ENCODE measurements at regions not wholly inside any gene's neighbourhood (a gene's known extent, or its start where the extent isn't known, plus 50 kb on each side); places are given as distances from the start of the nearest gene placed in this dataset.
"Not testable (repeated sequence)": the region's sequence is repeated elsewhere in the genome, so short reads cannot be mapped to it uniquely, and the experiment has no call there.

DNA sequence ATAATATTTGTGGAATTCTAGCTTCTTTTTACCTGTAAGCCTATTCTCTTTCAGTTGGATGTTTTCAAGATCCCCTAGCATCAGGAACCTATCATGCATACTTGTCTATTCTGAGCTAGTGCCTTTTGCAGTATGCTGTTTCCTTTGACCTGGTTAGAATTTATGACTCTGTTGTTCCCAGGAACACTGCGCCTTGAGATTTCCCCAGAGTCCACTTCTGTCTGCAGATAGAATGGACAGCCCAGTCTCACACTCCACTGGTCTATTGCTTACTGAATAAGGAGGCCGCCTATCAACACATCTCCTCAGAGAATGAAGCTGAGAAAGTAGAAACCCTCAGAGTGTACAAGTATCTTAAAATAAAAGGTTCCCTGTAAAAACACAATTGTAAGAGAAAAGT, 465.1 kb upstream of the GALNTL6 start:
- intact Hi-C loops (cut with DNase I): no loop called here
- WGBS, 2 donors: 83 to 89% methylated on average over 2 of the region's 2 CpGs

DNA sequence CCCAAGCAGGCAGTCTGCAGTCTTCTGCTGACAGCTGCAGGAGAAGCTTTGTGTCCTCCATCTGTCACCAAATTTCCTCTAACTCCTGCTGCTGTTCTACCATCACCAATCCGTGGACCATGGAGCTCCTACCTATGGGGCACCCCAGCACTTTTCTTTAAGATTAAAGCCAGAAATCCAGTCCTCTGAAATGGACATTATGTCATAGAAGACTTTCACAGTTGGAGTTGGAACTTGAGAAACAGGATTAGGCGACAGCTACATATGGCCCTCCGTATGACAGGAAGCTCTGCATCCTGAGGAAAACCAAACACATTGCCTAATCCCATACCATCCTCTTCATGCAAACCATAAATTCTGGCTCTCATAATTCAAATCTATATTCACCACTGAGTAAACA, 470.6 kb upstream of the GALNTL6 start:
- H3K4me1 ChIP-seq: no peaks in the 10 kb centered on the region
- no peak overlapping the region for H3K4me3 ChIP-seq
- ATAC-seq: no peak
- H3K9me3 ChIP-seq: no peaks in the 10 kb centered on the region
- no peak overlapping the region for H3K27ac ChIP-seq
- intact Hi-C loops (cut with DNase I): no loop called here
- TF ChIP-seq POLR2A (IDR thresholded peaks at IDR 0.05): no peak
- TF ChIP-seq, protein P1, sequence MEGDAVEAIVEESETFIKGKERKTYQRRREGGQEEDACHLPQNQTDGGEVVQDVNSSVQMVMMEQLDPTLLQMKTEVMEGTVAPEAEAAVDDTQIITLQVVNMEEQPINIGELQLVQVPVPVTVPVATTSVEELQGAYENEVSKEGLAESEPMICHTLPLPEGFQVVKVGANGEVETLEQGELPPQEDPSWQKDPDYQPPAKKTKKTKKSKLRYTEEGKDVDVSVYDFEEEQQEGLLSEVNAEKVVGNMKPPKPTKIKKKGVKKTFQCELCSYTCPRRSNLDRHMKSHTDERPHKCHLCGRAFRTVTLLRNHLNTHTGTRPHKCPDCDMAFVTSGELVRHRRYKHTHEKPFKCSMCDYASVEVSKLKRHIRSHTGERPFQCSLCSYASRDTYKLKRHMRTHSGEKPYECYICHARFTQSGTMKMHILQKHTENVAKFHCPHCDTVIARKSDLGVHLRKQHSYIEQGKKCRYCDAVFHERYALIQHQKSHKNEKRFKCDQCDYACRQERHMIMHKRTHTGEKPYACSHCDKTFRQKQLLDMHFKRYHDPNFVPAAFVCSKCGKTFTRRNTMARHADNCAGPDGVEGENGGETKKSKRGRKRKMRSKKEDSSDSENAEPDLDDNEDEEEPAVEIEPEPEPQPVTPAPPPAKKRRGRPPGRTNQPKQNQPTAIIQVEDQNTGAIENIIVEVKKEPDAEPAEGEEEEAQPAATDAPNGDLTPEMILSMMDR (IDR thresholded peaks at IDR 0.05): no peak
- H3K27me3 ChIP-seq: no peaks in the 10 kb centered on the region
- DNase-seq: no peak
- 45 to 63% methylated on average over 3 of the region's 3 CpGs for WGBS, 2 donors
- H3K36me3 ChIP-seq (replicated peaks in 1 of 2; ENCODE audit: insufficient read depth in 1 of 2, low read depth in 2 of 2): no peaks in the 10 kb centered on the region

More for the DNA sequence above, 465.1 kb upstream of the GALNTL6 start:
- H3K36me3 ChIP-seq (replicated peaks in 1 of 2; ENCODE audit: insufficient read depth in 1 of 2, low read depth in 2 of 2): no peaks in the 10 kb centered on the region
- DNase-seq (no peak), ATAC-seq (no peak)
- no peak overlapping the region for H3K4me3 ChIP-seq
- no peaks in the 10 kb centered on the region for H3K4me1 ChIP-seq
- H3K9me3 ChIP-seq: no peaks in the 10 kb centered on the region
- TF ChIP-seq POLR2A (IDR thresholded peaks at IDR 0.05): no peak
- TF ChIP-seq, protein P1 (IDR thresholded peaks at IDR 0.05): no peak
- no peaks in the 10 kb centered on the region for H3K27me3 ChIP-seq
- no peak overlapping the region for H3K27ac ChIP-seq

DNA sequence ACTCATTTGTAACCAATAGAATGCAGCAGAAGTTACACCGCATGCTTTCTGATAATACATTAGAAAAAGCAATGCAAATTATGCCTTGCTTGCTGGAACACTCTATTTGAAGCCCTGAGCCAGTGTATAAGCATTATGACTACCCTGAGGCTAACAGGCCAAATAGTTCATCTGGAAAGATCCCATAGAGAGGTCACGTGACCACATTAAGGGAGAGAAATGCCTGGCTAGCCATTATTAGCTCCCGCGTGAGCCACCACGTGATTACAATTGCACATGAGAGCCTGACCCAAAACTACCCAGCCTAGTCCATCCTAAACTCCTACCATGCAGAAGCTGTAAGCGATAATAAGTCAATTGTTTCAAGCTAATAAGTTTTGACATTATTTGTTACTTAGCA, 472.9 kb upstream of the GALNTL6 start:
- intact Hi-C loops (cut with DNase I): no loop called here
- no peaks in the 10 kb centered on the region for H3K4me1 ChIP-seq
- H3K36me3 ChIP-seq (replicated peaks in 1 of 2; ENCODE audit: insufficient read depth in 1 of 2, low read depth in 2 of 2): no peaks in the 10 kb centered on the region
- no peak overlapping the region for H3K4me3 ChIP-seq
- no peaks in the 10 kb centered on the region for H3K9me3 ChIP-seq
- TF ChIP-seq, protein P1 (IDR thresholded peaks at IDR 0.05): no peak
- TF ChIP-seq POLR2A (IDR thresholded peaks at IDR 0.05): no peak
- ATAC-seq (no peak), DNase-seq (no peak)
- 89 to 97% methylated on average over 6 of the region's 6 CpGs for WGBS, 2 donors
- H3K27ac ChIP-seq: no peak overlapping the region
- H3K27me3 ChIP-seq: no peaks in the 10 kb centered on the region

DNA sequence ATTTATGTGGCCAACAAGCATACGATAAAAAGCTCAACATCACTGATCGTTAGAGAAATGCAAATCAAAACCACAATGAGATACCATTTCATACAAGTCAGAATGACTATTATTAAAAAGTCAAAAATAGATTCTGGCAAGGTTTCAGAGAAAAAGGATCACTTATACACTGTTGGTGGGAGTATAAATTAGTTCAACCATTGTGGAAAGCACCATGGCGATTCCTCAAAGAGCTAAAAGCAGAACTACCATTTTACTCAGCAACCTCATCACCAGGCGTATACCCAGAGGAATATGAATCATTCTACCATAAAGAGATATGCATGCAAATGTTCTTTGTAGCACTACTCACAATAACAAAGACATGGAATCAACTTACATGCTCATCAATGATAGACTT, 478.7 kb upstream of the GALNTL6 start:
- 60 to 74% methylated on average over 4 of the region's 4 CpGs for whole genome bisulfite sequencing, 2 donors
- ATAC-seq: no peak
- Histone ChIP-seq H3K27ac (no peak overlapping the region), H3K27me3 (no peaks in the 10 kb centered on the region), H3K4me3 (no peak overlapping the region), H3K9me3 (no peaks in the 10 kb centered on the region), H3K36me3 (replicated peaks in 1 of 2; ENCODE audit: insufficient read depth in 1 of 2, low read depth in 2 of 2) (no peaks in the 10 kb centered on the region), H3K4me1 (no peaks in the 10 kb centered on the region)
- intact Hi-C loops (cut with DNase I): no loop called here
- no peak for TF ChIP-seq POLR2A (IDR thresholded peaks at IDR 0.05)
- TF ChIP-seq, protein P1 (IDR thresholded peaks at IDR 0.05): no peak
- no peak for DNase-seq

DNA sequence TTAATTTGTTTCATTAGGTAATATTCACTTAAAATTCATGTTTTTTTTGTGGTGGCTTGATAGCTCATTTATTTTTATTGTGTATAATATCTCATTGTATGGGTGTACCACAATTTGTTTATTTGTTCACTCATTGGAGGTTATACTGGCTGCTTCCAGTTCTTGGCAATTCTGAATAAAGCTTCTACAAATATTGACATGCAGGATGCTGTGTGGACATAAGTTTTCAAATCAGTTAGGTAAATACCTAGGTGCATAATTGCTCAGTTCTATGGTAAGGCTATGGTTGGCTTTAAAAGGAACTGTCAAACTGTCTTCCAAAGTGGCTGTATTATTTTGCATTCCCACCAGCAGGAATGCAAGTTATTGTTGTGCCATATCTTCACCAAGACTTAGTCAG, 504.5 kb upstream of the GALNTL6 start:
- H3K4me3 ChIP-seq: no peak overlapping the region
- no peaks in the 10 kb centered on the region for H3K27me3 ChIP-seq
- TF ChIP-seq, protein P1 (IDR thresholded peaks at IDR 0.05): no peak
- TF ChIP-seq POLR2A (IDR thresholded peaks at IDR 0.05): no peak
- ATAC-seq (no peak), DNase-seq (no peak)
- no peaks in the 10 kb centered on the region for H3K36me3 ChIP-seq (replicated peaks in 1 of 2; ENCODE audit: insufficient read depth in 1 of 2, low read depth in 2 of 2)
- intact Hi-C loops (cut with DNase I): no loop called here
- no peaks in the 10 kb centered on the region for H3K4me1 ChIP-seq
- no peak overlapping the region for H3K27ac ChIP-seq
- H3K9me3 ChIP-seq: no peaks in the 10 kb centered on the region

DNA sequence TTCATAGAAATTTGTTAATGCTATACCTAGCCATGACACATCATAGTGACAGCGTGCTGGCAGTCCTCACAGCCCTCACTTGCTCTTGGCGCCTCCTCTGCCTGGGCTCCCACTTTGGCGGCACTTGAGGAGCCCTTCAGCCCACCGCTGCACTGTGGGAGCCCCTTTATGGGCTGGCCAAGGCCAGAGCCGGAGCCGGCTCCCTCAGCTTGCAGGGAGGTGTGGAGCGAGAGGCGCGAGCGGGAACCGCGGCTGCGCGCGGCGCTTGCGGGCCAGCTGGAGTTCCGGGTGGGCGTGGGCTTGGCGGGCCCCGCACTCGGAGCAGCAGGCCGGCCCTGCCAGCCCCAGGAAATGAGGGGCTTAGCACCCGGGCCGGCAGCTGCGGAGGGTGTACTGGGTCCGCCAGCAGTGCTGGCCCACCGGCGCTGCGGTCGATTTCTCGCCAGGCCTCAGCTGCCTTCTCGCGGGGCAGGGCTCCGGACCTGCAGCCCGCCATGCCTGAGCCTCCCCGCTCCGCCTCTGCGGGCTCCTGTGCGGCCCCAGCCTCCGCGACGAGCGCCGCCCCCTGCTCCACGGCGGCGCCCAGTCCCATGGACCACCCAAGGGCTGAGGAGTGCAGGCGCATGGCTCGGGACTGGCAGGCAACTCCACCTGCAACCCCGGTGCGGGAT, 515.0 kb upstream of the GALNTL6 start:
- intact Hi-C loops (cut with DNase I); H3K27me3 ChIP-seq; H3K4me3 ChIP-seq; H3K4me1 ChIP-seq; H3K9me3 ChIP-seq; H3K36me3 ChIP-seq (replicated peaks in 1 of 2; ENCODE audit: insufficient read depth in 1 of 2, low read depth in 2 of 2); H3K27ac ChIP-seq; DNase-seq; ATAC-seq: not testable (repeated sequence)
- WGBS, 2 donors: 78 to 80% methylated on average over 6 to 36 of the region's 52 CpGs

Data from body of pancreas (tissue), 4 donors.